NCI-H2227 (cell line): ENCODE measurements at regions not wholly inside any gene's neighbourhood (a gene's known extent, or its start where the extent isn't known, plus 50 kb on each side); places are given as distances from the start of the nearest gene placed in this dataset.
A peak's percentile ranks its signal among the peaks of the same experiment; 100 is the strongest.
"Not testable (repeated sequence)": the region's sequence is repeated elsewhere in the genome, so short reads cannot be mapped to it uniquely, and the experiment has no call there.

Experiments used
- DNase-seq: peaks from one replicate; lab custom pipeline; 2025; ENCODE audit not compliant: unreplicated experiment; lab: John Stamatoyannopoulos, UW

DNA sequence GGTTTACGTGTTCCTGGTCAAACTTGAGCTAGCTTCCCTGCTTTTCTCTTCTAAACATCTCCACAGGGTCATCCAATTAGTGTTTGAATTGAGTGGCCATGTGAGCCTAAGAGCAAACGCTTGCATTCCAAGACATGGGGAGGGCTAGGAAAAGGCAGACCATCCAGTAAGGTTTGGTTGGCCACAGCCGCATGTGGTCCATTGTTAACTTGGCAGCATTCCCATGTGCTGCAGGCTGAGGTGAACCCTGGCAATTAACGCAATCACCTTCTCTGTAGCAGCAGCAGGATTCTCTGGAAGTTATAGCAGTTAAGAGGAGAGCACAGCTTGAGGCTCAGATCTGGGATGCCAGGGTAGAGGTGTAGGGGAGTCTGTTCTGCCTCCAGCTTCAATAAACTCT, 502.2 kb upstream of the LMCD1 start:
- peak; percentile 63 for DNase-seq

DNA sequence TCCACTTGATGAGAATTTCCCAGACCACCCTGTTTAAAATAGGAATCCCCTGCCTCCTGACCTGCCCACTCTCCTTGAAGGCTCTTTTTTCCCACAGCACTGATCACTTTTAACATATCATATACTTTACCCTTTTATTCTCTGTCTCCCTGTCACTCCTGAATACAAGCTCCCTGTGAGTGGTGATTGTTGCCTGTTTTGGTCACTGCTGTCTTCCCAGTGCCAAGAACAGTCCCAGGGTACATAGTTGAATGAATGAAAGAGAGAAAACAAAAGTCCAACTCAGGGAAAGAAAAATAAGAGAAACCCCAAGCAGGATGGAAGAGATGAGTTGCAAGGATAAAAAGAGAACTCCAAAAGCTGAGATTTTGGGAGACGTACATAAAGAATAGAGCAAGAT, 500.3 kb upstream of the LMCD1 start:
- no peak for DNase-seq

GRCh38 chr3:8001712-8002111, 499.9 kb upstream of the LMCD1 start:
- DNase-seq, result no peak

DNA sequence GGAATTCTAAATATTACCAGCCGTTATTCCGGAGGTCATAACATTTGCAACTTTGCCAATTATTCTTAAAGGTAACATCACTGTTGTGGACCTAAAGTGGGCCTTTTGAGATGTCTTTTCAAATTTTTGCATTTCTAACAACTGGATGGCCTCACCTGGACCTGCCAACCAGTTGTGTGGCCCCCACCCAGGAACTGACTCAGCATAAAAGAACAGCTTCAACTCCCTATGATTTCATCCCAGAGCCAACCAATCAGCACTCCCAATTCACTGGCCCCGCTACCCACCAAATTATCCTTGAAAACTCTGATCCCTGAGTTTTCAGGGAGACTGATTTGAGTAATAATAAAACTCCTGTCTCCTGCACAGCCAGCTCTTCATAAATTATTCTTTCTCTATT, 489.7 kb upstream of the LMCD1 start:
- no peak for DNase-seq

GRCh38 chr3:8020047-8020841, 481.4 kb upstream of the LMCD1 start:
- no peak for DNase-seq

GRCh38 chr3:8027954-8028353, 473.7 kb upstream of the LMCD1 start:
- no peak for DNase-seq

DNA sequence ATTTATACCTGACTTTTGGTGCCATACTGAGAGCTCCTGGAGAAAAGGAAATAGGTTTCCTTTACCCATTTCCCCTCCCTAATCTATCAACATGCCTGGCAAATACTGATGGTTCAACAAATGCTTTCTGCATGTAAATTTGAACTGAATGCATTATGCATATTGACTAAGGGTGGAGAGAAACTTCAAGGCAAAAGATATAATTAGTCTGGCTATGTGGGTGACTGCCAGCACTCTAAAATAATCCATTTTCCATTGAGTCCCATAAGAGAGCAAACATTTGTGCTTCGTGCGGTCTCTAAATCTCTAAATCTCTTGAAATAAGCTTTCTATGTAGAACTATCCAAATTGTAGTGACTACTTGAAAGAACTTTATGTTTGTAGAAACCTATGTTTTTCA, 451.3 kb upstream of the LMCD1 start:
- DNase-seq, result no peak

DNA sequence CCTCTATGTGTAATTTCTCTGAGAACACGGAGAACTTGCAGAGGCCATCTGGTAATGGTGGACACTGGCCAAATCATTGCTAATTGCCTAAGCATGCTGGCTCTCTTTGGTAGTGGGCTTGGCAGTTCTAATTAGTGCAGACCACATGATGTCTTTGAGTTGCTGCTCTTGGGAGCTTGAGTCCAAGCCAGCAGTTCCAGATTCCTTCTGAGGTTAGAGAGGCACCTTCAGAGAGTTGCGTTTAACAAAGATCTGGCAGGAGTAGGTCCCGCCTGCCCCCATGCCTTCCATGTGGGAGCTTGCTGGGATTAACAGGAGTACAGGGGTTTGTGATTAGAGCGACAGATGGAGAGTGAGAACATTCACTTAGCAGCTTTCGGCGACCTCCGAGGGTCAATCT, 449.0 kb upstream of the LMCD1 start:
- no peak for DNase-seq

GRCh38 chr3:8068135-8068534, 433.5 kb upstream of the LMCD1 start:
- not testable (repeated sequence) for DNase-seq

DNA sequence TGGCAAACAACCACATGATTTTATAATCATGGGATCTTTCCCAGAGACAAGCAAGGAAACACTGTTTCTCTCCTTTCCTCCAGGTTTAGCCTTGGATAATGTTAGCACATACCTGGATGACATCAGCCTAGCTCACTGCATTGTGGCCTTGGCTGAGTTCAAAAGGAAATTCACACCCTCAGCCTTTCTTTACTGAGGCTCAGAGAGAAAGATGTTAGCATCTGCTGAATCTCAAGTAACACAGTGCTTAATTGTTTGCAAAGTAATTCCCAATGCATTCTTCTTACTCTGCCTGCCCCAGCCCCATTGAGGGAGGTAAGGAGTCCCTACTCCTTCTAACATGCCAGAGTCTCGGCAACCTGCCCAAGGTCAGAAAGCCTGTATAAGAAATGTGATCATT, 432.2 kb upstream of the LMCD1 start:
- no peak for DNase-seq

DNA sequence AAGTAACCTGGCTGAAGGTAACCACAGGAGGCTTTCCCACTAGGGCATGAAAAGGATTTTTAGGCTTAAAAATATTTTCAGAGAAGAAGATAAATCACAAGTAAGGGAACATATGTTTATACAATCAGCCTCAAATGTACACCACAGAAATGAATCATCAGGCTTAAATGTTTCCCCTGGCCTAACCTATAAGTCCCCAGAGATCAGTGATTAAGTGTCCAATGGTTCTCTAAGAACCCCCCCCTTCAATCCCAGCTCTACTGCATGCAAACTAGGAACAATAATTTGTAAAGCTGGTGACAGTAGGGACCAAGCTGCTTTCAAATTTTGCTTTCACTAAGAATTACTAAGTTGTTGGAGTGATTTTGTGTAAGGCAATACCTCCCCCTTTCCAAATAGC, 431.6 kb upstream of the LMCD1 start:
- no peak for DNase-seq

DNA sequence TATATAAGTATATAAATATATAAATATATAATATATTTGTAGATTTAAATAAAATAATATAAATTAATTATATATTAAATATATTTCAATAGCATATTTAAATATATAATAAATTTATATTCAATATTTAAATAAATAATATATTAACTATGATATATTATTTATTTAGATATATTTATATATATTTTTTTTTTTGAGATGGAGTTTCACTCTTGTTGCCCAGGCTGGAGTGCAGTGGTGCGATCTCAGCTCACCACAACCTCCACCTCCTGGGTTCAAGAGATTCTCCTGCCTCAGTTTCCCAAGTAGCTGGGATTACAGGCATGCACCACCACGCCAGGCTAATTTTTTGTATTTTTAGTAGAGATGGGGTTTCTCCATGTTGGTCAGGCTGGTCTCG, 426.9 kb upstream of the LMCD1 start:
- not testable (repeated sequence) for DNase-seq

GRCh38 chr3:8077126-8077525, 424.5 kb upstream of the LMCD1 start:
- DNase-seq, result no peak

- no peak for DNase-seq
These were observed 421.2 kb upstream of the LMCD1 start for GRCh38 chr3:8080464-8080863.

DNA sequence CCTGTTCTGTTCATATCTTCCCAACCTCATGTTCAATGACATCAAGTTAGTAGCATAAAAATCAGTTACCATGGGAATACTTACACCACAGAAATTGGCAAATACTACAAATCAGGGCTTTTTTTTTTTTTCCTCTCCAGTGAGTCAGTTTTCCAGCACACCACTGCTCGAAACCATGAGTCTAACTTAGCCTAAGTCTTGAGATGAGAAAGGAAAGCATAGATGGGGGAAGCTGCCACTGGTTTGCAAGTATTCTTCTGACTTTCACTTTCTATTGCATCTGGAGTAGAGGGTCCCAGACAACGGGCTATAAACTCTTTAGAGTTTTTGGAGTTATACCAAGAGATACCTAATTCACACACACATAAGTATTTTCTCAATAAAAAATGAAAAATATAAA, 416.1 kb upstream of the LMCD1 start:
- no peak for DNase-seq

DNA sequence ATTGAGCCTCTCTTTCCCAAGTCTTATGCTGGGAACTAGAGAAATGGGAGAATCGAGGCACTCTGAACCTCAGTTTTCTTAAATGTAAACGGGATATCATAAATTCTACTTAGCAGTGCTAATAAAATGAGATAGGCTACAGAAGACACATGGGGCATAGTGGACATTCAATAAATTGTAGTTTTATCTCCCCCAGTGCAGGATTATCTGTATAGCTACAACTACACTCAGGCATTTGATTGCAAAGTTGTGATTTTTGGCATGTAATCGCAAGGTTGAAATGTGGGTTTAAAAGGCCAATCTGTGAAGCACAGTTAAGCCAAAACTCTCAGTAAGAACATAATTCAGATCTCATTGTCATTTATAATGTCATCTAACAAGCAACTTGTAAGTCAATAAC, 413.7 kb upstream of the LMCD1 start:
- DNase-seq, result no peak

- DNase-seq, result no peak
These were observed 407.2 kb upstream of the LMCD1 start for GRCh38 chr3:8094415-8094814.

GRCh38 chr3:8095724-8096123, 405.9 kb upstream of the LMCD1 start:
- DNase-seq, result no peak

DNA sequence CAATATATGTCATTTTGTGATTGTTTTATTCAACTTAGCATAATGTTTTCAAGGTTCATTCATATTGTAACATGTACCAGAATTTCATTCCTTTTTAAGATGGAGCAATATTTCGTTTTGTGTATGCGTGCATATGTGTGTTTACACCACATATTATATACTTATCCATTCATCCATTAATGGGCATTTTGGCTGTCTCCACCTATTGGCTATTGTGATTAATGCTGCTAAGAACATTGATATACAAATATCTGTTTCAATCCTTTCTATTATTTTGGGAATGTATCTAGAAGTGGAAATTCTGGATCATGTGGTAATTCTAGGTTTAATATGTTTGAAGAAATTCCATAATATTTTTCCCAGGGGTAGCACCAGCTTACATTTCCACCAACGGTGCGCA, 403.9 kb upstream of the LMCD1 start:
- no peak for DNase-seq

GRCh38 chr3:8103954-8104353, 397.7 kb upstream of the LMCD1 start:
- no peak for DNase-seq

DNA sequence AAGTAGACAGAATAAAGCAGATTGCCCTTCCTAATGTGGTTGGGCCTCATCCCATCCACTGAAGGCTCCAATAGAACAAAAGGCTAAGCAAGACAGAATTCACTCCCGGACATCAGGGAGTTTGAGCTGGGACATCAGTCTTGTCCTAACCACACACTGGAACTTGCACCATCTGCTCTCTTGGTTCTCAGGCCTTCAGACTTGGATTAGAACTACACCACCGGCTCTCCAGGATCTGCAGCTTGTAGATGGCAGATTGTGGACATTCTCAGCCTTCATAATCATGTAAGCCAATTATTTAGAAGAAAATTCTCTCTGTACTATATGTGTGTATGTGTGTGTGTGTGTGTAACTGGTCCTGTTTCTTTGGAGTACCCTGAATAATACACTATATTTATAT, 394.7 kb upstream of the LMCD1 start:
- no peak for DNase-seq

DNA sequence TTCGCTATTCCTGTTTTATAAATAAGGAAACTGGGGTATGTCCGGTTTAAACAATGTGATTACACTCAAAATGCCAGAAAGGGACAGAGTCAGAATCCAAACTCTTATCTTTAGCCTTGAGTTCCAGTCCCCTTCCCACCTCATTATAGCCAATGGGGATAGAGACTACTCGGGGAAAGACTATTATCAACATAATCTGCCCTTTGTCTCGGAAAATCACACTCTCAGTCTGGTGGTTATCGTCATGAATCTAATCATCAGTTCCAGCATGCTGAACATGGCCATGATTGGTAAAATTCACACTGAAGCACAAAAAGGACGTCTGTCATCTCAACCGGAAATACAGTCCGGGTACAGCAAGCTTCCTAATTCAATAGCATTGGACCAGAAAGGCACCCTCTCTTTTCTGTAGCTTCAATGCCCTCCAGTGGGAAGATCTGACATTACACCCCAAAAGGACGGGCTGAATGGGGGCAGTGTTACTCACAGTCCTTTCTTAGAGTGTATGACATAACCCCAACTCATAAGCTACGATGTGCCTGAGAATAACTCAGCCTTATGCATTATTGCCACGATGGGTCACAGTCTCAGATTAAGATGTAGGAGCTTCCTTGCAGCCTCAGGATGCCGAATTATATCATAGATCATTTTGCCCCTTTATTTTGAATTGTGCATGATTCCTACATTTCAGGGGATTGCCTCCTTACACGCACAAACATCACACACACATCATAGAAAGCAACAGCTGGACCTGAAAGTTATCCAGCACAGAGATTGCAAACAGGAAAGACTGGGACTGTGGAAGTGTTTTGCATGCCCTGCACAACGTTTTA, 390.4 kb upstream of the LMCD1 start:
- DNase-seq, result peak; percentile 41
